ENCODE measurements at regions not wholly inside any gene's neighbourhood (a gene's known extent, or its start where the extent isn't known, plus 50 kb on each side); places are given as distances from the start of the nearest gene placed in this dataset. TPM values are rescaled to one million over a fixed set of nuclear protein-coding genes. Genes with fewer than 3 reads are reported as not detected.

- WGBS (ENCODE audit: low lambda C conversion rate, missing lambda C conversion rate), result 53% methylated on average over 3 of the region's 3 CpGs
- Histone ChIP-seq H3K27ac (no peak overlapping the region), H3K4me3 (no peak overlapping the region), H3K9me3 (ENCODE audit: low read depth) (no peaks in the 10 kb centered on the region), H3K9me2 (replicated peaks; ENCODE audit: insufficient read depth) (no peaks in the 10 kb centered on the region), H2AFZ (no peak overlapping the region), H3K4me2 (no peak overlapping the region), H3K27me3 (no peaks in the 10 kb centered on the region), H4K20me1 (ENCODE audit: insufficient read depth, poor library complexity, severe bottlenecking) (no peaks in the 10 kb centered on the region), H3K4me1 (ENCODE audit: insufficient read depth) (no peaks in the 10 kb centered on the region), H3K36me3 (replicated peaks; ENCODE audit: insufficient read depth, low read depth) (no peaks in the 10 kb centered on the region), H3K79me2 (no peaks in the 10 kb centered on the region)
- TF ChIP-seq, protein P1, sequence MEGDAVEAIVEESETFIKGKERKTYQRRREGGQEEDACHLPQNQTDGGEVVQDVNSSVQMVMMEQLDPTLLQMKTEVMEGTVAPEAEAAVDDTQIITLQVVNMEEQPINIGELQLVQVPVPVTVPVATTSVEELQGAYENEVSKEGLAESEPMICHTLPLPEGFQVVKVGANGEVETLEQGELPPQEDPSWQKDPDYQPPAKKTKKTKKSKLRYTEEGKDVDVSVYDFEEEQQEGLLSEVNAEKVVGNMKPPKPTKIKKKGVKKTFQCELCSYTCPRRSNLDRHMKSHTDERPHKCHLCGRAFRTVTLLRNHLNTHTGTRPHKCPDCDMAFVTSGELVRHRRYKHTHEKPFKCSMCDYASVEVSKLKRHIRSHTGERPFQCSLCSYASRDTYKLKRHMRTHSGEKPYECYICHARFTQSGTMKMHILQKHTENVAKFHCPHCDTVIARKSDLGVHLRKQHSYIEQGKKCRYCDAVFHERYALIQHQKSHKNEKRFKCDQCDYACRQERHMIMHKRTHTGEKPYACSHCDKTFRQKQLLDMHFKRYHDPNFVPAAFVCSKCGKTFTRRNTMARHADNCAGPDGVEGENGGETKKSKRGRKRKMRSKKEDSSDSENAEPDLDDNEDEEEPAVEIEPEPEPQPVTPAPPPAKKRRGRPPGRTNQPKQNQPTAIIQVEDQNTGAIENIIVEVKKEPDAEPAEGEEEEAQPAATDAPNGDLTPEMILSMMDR (IDR thresholded peaks at IDR 0.05; ENCODE audit: poor library complexity), result no peak
- TF ChIP-seq EZH2phosphoT487 (IDR thresholded peaks at IDR 0.05; ENCODE audit: low read depth, severe bottlenecking, unreplicated experiment) (no peak), EZH2 (IDR thresholded peaks at IDR 0.05; ENCODE audit: borderline replicate concordance) (no peak)
- no peak for DNase-seq (ENCODE audit: low spot score)
These were observed 225.6 kb downstream of the ASXL3 start for GRCh38 chr18:33803636-33804035.

DNA sequence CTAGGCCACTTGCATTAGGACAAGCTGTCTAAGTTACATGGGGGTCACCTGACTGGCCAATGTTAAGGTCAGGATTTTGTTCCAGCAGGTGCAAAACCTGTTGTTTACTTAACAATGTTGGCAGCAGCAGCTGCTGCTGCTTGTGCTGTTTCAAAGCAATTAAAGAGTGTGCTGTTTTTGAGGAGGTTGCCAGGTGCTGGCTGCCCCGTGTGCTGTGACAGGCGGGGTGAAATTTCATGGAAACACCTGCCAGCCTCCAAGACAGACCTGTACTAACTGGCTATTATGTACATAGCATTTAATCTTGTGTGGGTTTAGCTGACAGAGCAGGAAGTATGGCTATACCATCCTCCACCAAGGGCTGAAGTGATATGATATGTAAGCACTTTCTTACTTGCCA is 224.9 kb downstream of the ASXL3 start:
- TF ChIP-seq EZH2phosphoT487 (IDR thresholded peaks at IDR 0.05; ENCODE audit: low read depth, severe bottlenecking, unreplicated experiment) (no peak), EZH2 (IDR thresholded peaks at IDR 0.05; ENCODE audit: borderline replicate concordance) (no peak)
- TF ChIP-seq, protein P1 (IDR thresholded peaks at IDR 0.05; ENCODE audit: poor library complexity), result no peak
- Histone ChIP-seq H3K4me2 (no peak overlapping the region), H3K27ac (no peak overlapping the region), H2AFZ (no peak overlapping the region), H3K9me3 (ENCODE audit: low read depth) (no peaks in the 10 kb centered on the region), H3K79me2 (no peaks in the 10 kb centered on the region), H3K9me2 (replicated peaks; ENCODE audit: insufficient read depth) (no peaks in the 10 kb centered on the region), H3K27me3 (no peaks in the 10 kb centered on the region), H3K4me3 (no peak overlapping the region), H3K4me1 (ENCODE audit: insufficient read depth) (no peaks in the 10 kb centered on the region), H4K20me1 (ENCODE audit: insufficient read depth, poor library complexity, severe bottlenecking) (no peaks in the 10 kb centered on the region), H3K36me3 (replicated peaks; ENCODE audit: insufficient read depth, low read depth) (no peaks in the 10 kb centered on the region)
- 33% methylated on average over 2 of the region's 2 CpGs for WGBS (ENCODE audit: low lambda C conversion rate, missing lambda C conversion rate)
- peak; percentile 45 for DNase-seq (ENCODE audit: low spot score)

Small RNA genes in the stretch of these regions (small RNA-seq; reads per million reads assigned to genes)
- not detected for gene RF00019

Data from hepatocyte (in vitro differentiated cells).